Amniotic stem cell (primary cell): ENCODE measurements at regions not wholly inside any gene's neighbourhood (a gene's known extent, or its start where the extent isn't known, plus 50 kb on each side); places are given as distances from the start of the nearest gene placed in this dataset.
A peak's percentile ranks its signal among the peaks of the same experiment; 100 is the strongest.

Experiments
- DNase-seq: peaks from one replicate; lab custom pipeline; 2025; lab: John Stamatoyannopoulos, UW

DNA sequence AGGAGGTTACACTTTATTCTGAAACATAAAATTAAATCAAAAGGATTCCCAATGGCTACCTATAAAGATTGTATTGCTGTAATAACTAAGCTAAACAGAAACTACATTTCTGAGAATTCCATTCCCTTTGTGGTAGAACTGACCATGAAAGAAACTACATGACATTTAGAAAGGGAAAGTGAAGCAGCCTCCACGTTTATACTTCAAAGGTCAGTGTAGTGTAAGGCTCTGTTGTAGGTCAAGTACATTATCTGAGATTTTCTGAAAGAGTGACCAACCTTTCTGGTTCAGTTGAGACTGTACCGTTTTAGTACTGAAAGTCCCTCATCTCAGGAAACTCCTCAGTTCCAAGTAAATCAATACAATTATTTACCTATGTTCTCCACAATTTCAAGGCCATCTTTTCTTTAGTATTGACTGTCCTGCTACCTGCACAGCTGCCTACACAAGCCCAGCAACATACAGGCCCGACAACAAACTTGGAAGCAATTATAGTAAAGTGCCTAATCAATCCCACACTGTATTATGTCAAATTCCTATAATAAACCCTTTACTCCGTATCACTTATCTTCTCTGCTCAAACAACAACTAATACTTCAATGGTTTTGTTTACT, 343.0 kb downstream of the PLOD2 start:
- DNase-seq: no peak

DNA sequence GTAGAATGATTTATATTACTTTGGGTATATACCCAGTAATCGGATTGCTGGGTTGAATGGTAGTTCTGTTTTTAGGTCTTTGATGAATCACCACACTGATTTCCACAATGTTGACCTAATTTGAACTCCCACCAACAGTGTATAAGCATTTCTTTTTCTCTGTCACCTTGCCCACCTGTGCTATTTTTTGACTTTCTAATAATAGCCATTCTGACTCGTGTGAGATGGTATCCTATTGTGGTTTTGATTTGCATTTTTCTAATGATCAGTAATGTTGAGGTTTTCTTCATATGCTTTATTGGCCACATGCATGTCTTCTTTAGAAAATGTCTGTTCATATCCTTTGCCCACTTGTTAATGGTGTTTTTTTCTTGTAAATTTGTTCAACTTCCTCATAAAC, 340.8 kb downstream of the PLOD2 start:
- DNase-seq: no peak

DNA sequence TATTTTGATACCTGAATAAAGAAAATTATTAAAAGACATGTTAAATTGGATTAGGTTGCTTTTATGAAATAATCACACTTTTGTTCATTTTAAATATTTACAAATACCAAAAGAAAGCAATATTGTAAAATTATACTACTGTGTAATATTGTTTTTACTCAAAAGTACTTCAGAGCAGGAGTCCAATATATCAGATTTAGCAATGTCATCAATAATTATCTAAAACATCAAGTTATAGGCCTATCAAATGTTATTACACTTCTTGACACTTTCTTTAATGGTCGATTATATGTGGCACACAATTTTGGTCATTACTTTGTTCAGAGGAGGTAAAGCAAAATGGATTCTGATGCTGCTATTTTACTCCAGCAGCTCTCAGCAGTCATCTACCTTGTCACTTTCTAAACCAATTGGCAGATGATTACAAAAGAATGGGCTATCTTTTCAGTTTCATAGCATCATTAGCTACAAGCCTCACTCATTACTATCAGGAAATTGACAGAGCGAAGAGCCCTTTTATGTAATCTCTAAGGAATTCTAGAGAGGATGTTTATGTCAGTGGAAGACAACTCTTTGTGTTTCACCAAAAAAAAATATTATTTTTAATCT, 318.6 kb downstream of the PLOD2 start:
- DNase-seq: no peak

DNA sequence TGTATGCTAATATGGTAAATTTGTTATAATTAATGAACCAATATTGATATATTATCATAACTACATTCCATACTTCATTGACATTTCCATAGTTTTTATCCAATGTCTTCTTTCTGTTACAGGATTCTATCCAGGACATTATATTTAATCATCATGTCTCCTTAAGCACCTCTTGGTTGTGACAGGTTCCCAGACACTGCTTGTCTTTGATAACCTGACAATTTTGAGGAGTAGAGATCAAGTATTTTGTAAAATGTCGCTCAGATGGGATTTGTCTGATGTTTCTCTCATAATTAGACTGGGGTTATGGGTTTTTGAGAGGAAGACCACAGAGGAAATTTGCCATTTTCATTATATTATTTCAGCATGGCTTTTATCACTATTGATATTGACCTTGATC, 317.4 kb downstream of the PLOD2 start:
- DNase-seq: no peak

DNA sequence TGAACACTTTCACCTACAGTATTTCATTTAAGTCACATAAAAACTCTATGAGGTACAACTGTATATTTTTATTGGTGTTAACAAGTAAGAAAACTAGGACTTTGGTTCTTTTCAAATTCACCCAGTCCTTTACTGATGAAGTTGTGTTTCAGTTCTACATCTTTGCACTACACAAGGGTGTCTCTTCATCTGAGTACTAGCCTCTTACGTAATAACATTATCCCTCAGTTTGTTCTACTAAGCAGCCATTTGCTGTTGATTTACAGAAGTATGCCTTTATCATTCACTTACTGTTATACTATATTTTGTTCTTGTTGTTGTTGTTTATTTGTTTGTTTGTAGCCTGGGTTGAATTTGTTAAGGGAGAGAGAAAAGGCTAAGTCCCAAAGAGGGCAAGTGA, 311.9 kb downstream of the PLOD2 start:
- DNase-seq: no peak

DNA sequence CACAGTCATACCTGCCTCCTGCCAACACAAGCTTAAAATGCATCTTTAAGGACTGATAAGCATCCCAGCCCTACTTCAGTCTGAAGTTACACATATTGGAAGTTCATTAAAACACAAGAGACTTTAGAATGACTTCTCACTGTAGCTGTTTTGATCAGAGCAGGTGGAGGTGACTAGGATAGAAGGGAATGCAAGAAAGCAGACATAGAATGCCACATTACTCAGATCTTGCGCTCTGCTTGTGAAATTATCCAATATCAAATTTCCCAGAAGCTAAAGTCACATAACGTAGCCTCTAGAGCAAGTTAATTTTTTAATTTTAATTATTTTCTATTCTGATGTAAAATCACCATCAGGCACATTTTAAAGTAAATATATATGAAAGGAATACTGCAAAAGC, 306.5 kb downstream of the PLOD2 start:
- no peak for DNase-seq

DNA sequence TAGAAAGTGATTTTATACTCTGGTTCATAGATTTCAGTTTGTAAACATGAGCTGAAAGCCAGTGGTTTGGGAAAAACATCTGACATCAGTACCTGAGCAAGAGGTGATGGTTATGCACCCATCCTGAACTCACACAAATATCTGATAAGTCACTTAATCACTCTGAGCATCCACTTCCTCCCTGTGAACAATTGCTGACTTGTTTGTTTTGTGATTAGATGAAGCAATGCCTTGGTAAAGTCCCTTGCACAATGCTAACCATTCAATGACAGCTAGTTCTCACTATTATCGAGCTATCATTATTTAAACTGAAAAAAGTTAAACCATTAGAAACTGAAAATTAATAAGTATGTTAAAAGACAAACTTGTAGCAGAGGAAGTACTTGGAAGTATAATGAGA, 303.0 kb downstream of the PLOD2 start:
- DNase-seq: no peak

DNA sequence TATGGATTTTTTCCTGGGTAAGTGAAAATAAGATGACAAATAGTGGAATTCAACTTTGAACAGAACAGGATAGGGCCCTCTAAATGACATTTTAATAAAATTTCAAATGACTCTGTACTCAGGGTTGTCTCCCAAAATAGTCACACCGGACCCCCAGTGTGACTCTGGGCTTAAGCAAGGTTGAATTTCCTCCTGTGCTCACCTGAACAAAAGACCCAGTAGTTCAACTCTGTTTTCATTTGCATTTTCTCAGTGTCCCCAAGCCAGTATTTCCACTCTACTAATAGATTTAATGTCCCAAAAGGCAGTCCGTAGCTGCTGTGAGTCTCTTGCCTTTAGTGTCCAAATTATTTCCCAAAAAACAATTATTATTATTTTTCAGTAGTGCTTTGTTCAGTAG, 296.6 kb downstream of the PLOD2 start:
- no peak for DNase-seq

DNA sequence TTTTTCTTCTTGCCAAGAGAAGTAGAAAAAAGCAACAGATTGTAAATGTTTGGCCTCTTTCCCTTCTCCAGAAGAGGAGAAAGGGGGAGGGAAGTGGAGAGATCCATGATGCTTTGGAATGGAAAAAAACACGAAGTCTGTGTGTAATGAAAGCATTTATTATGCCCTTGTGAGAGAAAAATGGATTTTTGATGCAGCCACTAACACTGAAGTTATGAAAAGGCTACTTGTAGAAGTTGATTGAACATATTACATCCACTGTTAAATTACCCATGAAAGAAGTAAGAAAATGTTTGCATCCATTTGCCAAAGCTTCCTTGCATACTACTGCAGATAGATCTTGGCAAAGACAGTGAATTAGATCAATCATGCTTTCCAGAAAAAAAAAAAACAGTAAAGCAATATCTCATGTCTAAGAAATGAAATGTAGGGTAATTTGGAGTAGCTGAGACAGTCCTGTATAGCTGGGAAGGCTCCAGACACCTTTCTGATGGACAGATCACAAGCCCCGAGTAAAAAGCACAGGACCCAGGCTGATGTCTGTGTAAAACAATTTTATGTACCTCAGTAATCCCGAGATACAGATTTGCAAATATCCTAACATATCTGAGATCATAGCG, 295.5 kb downstream of the PLOD2 start:
- no peak for DNase-seq

DNA sequence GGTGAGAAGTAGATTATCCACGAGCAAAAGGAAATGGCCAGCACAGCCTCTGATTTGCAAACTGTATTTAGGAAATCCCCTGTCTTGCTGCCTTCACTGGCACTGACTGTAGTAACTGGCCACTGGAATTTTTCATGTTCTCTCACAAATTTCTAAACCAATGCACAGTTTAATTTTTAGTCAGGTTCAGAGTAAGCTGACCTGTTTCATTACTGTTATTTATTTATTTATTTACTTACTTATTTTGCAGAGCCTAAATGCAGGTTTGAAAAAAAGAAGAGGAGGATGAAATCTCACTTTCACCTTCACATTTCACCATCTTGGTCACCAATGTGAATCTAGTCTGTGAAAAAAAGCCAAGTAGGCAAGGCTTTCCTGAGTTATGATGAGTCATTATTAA, 291.0 kb downstream of the PLOD2 start:
- no peak for DNase-seq

DNA sequence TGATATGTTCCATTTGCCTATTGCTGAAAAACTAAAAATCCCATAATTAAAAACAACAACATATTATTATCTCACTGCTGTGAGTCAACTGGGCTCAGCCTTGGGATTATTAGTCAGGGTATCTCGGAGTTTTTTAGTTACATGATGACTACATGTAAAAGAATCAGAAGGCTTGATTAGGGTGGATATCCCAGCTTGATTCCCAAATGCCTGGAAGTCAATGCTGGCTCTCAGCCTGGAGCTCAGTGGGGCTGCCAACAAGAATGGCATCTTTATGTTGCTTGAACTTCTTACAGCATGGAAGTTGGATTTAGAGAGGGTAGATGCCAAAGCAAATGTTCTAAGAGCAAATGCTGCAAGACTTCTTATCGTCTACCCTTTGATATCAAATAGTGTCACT, 278.5 kb downstream of the PLOD2 start:
- DNase-seq: peak; percentile 33

DNA sequence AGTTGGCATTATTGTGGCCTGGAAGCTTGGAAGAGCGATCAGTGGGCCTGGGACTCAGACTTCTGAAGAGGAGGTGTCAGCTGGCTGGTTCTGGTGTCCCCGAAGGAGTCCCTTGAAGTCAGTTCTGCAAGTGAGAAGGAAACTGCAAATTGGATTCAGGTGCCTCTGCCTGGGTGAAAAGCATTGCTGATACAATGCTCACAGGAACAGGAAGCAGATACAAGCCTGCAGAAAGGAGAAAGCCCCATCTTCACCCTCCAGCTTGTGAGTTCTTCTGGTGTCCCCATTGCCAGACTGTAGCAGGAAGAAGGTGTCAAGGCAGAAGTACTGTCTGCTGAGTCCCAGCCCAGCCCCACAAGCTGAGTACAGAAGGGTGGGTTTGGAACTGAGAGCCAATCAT, 271.3 kb downstream of the PLOD2 start:
- DNase-seq: no peak

DNA sequence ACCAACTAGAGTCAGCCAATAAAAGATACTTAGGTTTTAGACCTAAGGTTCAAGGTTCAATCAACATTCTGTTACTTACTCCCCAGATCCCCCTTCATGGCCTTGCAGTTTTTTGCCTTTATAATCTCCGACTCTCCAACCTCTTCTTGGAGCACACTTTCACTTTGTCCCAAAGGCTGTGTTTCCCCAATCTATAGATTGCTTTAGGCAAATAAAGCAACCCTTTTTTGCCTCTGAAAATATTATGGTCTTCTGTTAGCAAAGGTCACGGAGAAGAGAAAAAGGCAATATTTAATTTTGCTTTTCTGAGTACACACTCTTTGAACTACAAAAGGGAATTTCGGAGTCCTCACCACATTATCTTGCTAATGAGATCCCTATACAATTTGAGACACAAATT, 268.1 kb downstream of the PLOD2 start:
- DNase-seq: no peak

DNA sequence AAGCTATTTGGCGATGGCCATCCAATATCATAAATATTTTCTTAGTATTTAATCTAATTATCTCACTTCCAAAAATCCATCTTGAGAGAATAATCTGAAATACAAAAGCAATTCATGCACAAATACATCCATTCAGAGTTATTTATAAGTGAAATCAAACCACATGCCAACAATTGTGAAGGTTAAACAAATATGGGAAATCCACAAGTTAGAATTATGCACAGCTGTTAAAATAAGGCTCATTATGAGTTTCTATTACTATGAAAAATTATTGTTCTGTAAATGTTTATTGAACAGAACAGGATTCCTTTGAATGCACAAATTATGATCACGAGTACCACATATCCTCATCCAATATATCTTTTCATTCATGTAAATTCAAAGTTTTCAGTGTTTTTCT, 267.7 kb downstream of the PLOD2 start:
- DNase-seq: no peak

DNA sequence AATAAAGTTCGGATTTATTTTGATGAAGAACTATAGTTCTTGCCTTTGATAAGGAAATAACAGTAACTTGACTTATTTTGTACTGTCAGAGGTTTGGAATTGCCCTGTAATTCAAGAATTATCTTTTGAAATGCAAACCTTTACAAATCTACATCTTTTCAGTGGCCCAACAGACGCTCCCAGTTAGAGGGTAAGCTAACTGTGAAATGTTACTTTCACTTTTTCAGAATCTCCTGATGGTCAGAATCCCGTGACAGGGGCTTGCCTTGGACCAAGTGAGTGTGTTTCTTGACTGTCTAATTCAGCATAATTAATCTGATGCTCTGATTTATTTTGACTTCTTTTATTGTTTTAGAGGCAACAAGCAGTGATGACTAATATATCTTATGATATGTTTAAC, 262.5 kb downstream of the PLOD2 start:
- DNase-seq: no peak

DNA sequence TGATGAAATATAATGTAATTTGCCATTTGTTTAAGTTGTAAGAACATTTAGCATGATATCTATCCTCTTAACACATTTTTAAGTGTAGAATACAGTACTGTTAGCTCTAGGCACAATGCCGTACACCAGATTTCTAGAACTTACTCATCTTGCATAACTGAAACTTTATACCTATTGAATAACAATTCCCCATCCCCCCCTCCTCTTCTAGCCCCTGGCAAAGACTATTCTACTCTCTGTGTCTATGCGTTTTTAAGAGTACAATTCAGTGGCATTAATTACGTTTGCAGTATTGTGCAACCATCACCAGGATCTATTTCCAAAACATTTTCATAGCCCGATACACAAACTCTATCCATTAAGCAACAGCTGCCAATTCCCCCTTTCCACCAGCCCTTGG, 261.7 kb downstream of the PLOD2 start:
- no peak for DNase-seq

DNA sequence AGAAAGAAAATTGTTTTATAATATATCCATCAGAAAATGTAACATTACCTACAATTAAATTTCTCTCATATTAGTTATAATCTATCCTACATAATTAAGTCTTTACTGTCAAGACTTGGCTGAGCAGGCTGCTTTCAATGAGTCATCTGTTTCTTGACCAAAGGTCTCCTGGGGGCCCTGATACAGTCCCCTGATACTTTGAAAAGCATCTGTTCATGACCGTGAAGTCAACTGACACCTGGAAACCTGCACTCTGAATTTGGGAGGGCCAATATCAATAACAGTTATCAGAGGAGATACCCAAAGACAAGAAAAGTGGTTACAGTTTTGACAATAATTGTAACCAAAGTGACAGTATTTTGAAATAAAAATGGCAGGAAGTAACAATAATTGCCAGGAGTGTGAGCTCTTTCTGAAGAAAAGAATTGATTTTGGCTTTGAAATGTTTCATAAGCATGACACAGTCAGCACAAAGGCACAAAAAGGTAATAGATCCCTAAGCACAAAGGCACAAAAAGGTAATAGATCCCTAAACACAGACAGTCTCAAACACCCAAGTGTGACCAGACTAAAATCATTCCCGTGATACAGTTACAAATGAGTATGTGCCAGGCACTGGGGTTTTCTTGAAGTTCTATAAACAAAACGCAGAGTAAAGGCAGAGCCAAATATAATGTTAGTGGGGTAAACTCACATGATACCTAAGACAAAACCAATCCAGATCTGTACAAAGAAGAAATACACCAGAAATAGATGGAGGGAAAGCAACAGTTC, 260.7 kb downstream of the PLOD2 start:
- no peak for DNase-seq

DNA sequence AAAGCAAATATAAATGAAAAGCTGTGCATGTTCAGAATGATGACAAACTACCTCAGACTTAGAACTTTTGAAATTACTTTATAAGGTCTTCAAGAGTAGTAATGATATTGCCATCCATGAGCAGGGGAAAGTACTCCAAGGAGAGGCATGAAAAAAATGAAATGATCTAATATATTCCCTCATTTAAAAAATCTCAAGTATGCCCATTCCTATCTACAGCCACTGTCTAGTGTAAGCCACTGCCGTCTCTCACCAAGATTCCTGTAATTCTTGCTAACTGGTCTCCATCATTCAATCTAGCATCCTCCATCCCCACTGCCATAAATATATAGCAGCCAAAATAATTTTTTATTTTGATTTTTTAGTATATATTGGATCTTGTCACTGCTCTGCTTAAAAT, 258.8 kb downstream of the PLOD2 start:
- DNase-seq: no peak

DNA sequence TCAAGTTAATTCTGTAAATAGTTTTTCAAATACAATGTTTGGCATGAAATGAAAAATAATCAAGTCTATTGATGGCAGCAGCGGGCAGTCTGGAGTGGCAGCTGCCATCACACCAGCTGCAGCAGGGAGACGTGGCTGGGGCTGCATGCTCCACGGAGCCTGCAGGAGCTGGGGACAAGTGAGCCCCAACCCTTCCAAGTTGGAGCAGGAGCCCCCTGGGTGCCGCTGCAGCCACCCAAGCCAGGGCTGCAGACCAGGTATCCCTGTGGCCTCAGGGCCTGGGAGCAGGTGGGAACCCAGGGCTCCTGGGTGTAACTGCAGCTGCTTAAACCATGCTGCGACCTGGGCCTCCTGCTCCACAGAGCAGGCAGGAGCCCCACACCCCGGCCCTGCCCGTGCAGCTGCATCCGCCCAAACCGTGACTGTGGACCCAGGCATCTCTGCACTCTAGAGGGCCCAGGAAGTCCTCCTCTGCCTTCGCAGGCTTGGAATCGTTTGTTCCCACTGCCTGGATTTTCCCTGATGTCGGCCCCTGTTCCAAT, 257.4 kb downstream of the PLOD2 start:
- no peak for DNase-seq

DNA sequence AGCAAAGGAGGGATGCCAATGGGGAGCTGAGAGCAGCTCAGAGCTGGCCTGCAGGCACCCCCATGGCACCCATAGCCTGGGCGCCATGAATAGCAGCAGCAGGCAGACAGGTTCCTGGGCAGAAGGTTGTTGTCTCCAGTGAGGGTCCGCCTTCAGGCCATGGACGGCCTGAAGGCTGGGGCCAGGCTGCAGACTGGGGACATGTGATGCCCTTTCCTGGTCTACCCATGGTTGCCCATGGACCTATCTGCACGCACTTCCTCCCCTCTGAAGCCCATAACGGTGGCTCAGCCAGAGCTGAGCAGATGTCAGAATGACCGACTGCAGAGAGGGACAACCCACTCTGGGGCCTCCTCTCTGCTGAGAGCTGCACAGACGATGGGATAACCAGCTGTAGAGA, 256.8 kb downstream of the PLOD2 start:
- no peak for DNase-seq

DNA sequence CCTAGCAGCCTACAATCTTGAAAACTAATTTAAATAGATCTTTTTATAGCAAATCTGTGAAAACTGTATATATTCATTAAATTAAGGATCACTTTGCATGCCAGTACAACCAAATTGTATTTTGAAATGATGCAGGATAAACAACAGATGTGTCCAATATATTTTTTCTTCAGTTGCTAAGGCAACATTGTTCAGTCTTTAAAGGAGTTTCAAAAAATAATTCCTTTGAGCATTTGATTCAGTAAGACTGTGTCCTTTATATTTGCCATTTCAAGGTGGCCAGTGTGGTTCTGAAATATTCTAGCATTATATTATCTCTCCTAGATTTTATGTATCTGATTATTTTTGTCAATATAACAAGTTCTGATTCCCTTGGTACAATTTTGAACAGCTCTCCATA, 254.7 kb downstream of the PLOD2 start:
- DNase-seq: no peak

DNA sequence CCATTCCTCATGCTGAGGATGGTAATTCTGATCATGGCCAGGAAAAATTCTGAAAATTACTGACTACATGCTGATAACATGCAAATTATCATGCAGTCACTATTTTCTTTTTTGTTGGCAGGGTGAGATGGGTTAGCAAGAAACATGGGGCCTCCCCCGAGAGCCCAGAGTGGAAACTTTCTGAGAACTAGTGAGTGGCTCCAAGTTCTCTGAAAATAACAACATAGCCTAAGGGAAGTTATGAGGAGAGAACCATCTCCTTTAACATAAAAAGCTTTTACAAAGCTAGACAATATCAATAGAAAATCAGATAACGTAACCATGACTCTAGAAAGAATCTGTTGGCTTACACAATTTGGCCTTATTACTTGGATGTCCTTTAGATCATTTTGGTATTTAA, 254.2 kb downstream of the PLOD2 start:
- no peak for DNase-seq

DNA sequence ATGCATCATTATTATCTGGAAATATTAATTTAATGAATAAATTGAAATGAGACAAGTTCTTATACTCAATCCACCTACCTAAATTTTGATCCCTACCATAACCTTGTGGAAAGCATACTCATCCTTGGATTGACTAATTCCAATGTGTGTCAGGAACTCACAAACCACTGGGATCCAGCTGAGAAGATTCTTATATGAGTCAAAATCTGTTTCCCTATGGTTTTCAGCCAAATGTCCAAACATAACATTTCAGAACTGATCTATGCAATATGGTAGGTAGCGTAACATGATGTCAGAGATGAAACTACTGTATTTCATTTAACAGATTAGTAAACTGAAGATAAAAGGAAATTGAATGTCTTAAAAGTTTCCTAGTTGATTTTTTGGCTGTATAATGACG, 250.0 kb downstream of the PLOD2 start:
- DNase-seq: no peak
